Neural cell (in vitro differentiated cells): ENCODE measurements at regions not wholly inside any gene's neighbourhood (a gene's known extent, or its start where the extent isn't known, plus 50 kb on each side); places are given as distances from the start of the nearest gene placed in this dataset.

ENCODE experiments used
- H2AFZ ChIP-seq: fragments of 200-600, 300-800 bp; sonication (generic), shearing (Covaris generic); 2 replicates; pipeline ENCODE4 v1.6.0; 2014; ENCODE audit warnings: low read depth, mild to moderate bottlenecking, antibody characterized with exemption, low read length, moderate library complexity
- H3F3A ChIP-seq: fragments of 200-600 bp; shearing (Covaris generic); 2 replicates; pipeline ENCODE4 v1.6.1; 2016; ENCODE audit warnings: mild to moderate bottlenecking, moderate library complexity, mixed read lengths, antibody characterized with exemption, low read length; ENCODE audit not compliant: insufficient read depth, poor library complexity, severe bottlenecking
- H3K27ac ChIP-seq: fragments of 200-600, 300-800 bp; sonication (generic), shearing (Covaris generic); 2 replicates; pipeline ENCODE4 v1.5.1; 2014; ENCODE audit warnings: mild to moderate bottlenecking, low read length, moderate library complexity
- H3K27me3 ChIP-seq: fragments of 300-800, 200-600 bp; sonication (generic), shearing (Covaris generic); 2 replicates; pipeline ENCODE4 v1.6.0; 2014; ENCODE audit warnings: mild to moderate bottlenecking, low read depth, low read length, moderate library complexity; ENCODE audit not compliant: insufficient read depth
- H3K36me3 ChIP-seq: fragments of 300-800, 200-600 bp; sonication (generic), shearing (Covaris generic); 2 replicates; pipeline ENCODE4 v1.5.1; 2014; ENCODE audit warnings: mild to moderate bottlenecking, antibody characterized with exemption, low read length, moderate library complexity; ENCODE audit not compliant: insufficient read depth
- H3K4me2 ChIP-seq: fragments of 300-800, 200-600 bp; sonication (generic), shearing (Covaris generic); 2 replicates; pipeline ENCODE4 v1.6.0; 2014; ENCODE audit warnings: mild to moderate bottlenecking, low read length
- H3K4me3 ChIP-seq: fragments of 300-800, 200-600 bp; sonication (generic), shearing (Covaris generic); 2 replicates; pipeline ENCODE4 v1.5.1; 2014; ENCODE audit warnings: mild to moderate bottlenecking, low read length, moderate library complexity
- H3K79me2 ChIP-seq: fragments of 200-600 bp; shearing (Covaris generic); replicated peaks from 2 replicates; pipeline ENCODE4 v1.6.0; 2014; ENCODE audit warnings: mild to moderate bottlenecking, low read length, moderate library complexity; ENCODE audit not compliant: insufficient read depth
- H3K9ac ChIP-seq: fragments of 300-800, 200-600 bp; sonication (generic), shearing (Covaris generic); 2 replicates; pipeline ENCODE4 v1.6.1; 2016; ENCODE audit warnings: mild to moderate bottlenecking, low read length, mixed read lengths
- H3K9me2 ChIP-seq: fragments of 200-600 bp; shearing (Covaris generic); 2 replicates; pipeline ENCODE4 v1.6.1; 2016; ENCODE audit warnings: mild to moderate bottlenecking, low read length, mixed read lengths; ENCODE audit not compliant: insufficient read depth
- H3K9me3 ChIP-seq: fragments of 200-600, 300-800 bp; sonication (generic), shearing (Covaris generic); 2 replicates; pipeline ENCODE4 v1.6.1; 2016; ENCODE audit warnings: mild to moderate bottlenecking, mixed run types, low read length, moderate library complexity, mixed read lengths
- H4K20me1 ChIP-seq: fragments of 200-600 bp; shearing (Covaris generic); 2 replicates; pipeline ENCODE4 v1.6.1; 2016; ENCODE audit warnings: mild to moderate bottlenecking, mixed run types; ENCODE audit not compliant: insufficient read depth
- EP300 ChIP-seq: fragments of 450-650 bp; conservative IDR thresholded peaks from 2 replicates; pipeline ENCODE4 v1.6.1; 2014; ENCODE audit warnings: antibody characterized with exemption, mild to moderate bottlenecking, moderate library complexity; ENCODE audit not compliant: poor library complexity, severe bottlenecking
- EZH2 ChIP-seq: fragments of 200-600, 300-800 bp; shearing (Covaris generic), sonication (generic); IDR thresholded peaks from 2 replicates; pipeline ENCODE4 v1.6.1; 2014; ENCODE audit warnings: antibody characterized with exemption, low read length, borderline replicate concordance, mild to moderate bottlenecking; ENCODE audit not compliant: insufficient read depth, poor library complexity, severe bottlenecking
- MXI1 ChIP-seq: fragments of 450-650 bp; conservative IDR thresholded peaks from 2 replicates; pipeline ENCODE4 v1.6.1; 2014; ENCODE audit warnings: antibody characterized with exemption, mild to moderate bottlenecking; ENCODE audit not compliant: poor library complexity, severe bottlenecking
- POLR2AphosphoS5 ChIP-seq: IDR thresholded peaks from 2 replicates; pipeline ENCODE4 v1.6.1; 2012
- RAD21 ChIP-seq: fragments of 450-650 bp; conservative IDR thresholded peaks from 2 replicates; pipeline ENCODE4 v1.6.1; 2014; ENCODE audit warnings: antibody characterized with exemption, mild to moderate bottlenecking, moderate library complexity
- TAF1 ChIP-seq: IDR thresholded peaks from 2 replicates; pipeline ENCODE4 v1.6.1; 2012; ENCODE audit warnings: low read depth
- TF ChIP-seq, protein P1 (sequence below): fragments of 450-650 bp; IDR thresholded peaks from 2 replicates; pipeline ENCODE4 v1.5.1; 2014; ENCODE audit warnings: antibody characterized with exemption, mild to moderate bottlenecking, moderate library complexity; ENCODE audit not compliant: poor library complexity, severe bottlenecking
- TF ChIP-seq, protein P2 (sequence below): IDR thresholded peaks from 2 replicates; pipeline ENCODE4 v1.6.1; 2012; ENCODE audit warnings: borderline replicate concordance

DNA sequence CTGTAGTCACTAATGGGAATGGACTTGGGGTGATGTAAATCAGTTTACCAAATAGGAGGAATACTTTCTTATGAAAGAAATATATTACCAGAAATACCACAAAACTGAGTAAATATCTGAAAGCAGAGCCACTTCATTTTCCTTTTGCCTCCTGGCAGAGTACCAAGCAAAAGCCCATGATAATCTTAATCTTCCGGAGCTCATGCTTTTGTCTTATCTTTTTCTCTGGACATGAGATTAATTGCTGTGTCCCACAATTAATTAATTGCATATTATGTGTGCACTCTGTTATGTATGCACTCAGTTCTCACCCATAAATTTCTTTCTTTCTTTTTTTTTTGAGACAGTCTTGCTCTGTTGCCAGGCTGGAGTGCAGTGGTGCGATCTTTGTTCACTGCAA lies 94.1 kb upstream of the PDE4B start:
- Histone ChIP-seq H3K36me3 (no peaks in the 10 kb centered on the region), H3F3A (no peaks in the 10 kb centered on the region), H3K27ac (no peak overlapping the region), H3K9me3 (no peaks in the 10 kb centered on the region), H3K27me3 (no peaks in the 10 kb centered on the region), H3K79me2 (no peaks in the 10 kb centered on the region), H2AFZ (no peak overlapping the region), H4K20me1 (no peaks in the 10 kb centered on the region), H3K4me2 (no peak overlapping the region), H3K9ac (no peak overlapping the region), H3K4me3 (no peak overlapping the region), H3K9me2 (no peaks in the 10 kb centered on the region)
- TF ChIP-seq, protein P1, sequence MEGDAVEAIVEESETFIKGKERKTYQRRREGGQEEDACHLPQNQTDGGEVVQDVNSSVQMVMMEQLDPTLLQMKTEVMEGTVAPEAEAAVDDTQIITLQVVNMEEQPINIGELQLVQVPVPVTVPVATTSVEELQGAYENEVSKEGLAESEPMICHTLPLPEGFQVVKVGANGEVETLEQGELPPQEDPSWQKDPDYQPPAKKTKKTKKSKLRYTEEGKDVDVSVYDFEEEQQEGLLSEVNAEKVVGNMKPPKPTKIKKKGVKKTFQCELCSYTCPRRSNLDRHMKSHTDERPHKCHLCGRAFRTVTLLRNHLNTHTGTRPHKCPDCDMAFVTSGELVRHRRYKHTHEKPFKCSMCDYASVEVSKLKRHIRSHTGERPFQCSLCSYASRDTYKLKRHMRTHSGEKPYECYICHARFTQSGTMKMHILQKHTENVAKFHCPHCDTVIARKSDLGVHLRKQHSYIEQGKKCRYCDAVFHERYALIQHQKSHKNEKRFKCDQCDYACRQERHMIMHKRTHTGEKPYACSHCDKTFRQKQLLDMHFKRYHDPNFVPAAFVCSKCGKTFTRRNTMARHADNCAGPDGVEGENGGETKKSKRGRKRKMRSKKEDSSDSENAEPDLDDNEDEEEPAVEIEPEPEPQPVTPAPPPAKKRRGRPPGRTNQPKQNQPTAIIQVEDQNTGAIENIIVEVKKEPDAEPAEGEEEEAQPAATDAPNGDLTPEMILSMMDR: no peak
- no peak for TF ChIP-seq TAF1
- no peak for TF ChIP-seq POLR2AphosphoS5
- TF ChIP-seq EZH2: no peak
- TF ChIP-seq, protein P2, sequence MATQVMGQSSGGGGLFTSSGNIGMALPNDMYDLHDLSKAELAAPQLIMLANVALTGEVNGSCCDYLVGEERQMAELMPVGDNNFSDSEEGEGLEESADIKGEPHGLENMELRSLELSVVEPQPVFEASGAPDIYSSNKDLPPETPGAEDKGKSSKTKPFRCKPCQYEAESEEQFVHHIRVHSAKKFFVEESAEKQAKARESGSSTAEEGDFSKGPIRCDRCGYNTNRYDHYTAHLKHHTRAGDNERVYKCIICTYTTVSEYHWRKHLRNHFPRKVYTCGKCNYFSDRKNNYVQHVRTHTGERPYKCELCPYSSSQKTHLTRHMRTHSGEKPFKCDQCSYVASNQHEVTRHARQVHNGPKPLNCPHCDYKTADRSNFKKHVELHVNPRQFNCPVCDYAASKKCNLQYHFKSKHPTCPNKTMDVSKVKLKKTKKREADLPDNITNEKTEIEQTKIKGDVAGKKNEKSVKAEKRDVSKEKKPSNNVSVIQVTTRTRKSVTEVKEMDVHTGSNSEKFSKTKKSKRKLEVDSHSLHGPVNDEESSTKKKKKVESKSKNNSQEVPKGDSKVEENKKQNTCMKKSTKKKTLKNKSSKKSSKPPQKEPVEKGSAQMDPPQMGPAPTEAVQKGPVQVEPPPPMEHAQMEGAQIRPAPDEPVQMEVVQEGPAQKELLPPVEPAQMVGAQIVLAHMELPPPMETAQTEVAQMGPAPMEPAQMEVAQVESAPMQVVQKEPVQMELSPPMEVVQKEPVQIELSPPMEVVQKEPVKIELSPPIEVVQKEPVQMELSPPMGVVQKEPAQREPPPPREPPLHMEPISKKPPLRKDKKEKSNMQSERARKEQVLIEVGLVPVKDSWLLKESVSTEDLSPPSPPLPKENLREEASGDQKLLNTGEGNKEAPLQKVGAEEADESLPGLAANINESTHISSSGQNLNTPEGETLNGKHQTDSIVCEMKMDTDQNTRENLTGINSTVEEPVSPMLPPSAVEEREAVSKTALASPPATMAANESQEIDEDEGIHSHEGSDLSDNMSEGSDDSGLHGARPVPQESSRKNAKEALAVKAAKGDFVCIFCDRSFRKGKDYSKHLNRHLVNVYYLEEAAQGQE: no peak

DNA sequence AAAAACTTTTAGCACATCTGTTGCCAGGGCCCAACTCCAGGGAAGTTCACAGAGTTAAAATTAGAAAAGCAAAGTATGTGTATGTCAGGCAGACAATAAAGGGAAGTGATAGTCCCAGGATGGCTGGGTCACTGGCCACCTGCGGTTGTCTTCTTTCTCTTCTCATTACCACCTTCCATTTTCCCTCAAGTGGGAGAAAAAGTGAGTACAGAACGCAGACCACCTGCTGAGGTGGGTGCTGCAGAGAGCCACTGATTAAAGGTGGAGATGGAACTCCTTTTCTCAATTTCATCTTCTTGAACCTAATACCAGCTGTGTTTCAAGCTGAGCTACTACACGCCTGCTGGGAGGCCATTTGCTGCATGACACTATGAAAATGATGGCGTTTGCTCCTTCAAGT lies 88.8 kb upstream of the PDE4B start:
- Histone ChIP-seq H3K79me2 (no peaks in the 10 kb centered on the region), H3K36me3 (no peaks in the 10 kb centered on the region), H3F3A (no peaks in the 10 kb centered on the region), H3K4me2 (no peak overlapping the region), H2AFZ (no peak overlapping the region), H3K9ac (no peak overlapping the region), H3K9me3 (no peaks in the 10 kb centered on the region), H3K9me2 (no peaks in the 10 kb centered on the region), H3K27me3 (no peaks in the 10 kb centered on the region), H4K20me1 (no peaks in the 10 kb centered on the region), H3K4me3 (no peak overlapping the region), H3K27ac (no peak overlapping the region)
- no peak for TF ChIP-seq RAD21
- TF ChIP-seq MXI1: no peak
- no peak for TF ChIP-seq TAF1
- TF ChIP-seq, protein P1: no peak
- TF ChIP-seq, protein P2: no peak
- no peak for TF ChIP-seq POLR2AphosphoS5
- TF ChIP-seq EP300: no peak
- no peak for TF ChIP-seq EZH2
